GM04504 (cell line): ENCODE measurements at regions not wholly inside any gene's neighbourhood (a gene's known extent, or its start where the extent isn't known, plus 50 kb on each side); places are given as distances from the start of the nearest gene placed in this dataset.

Experiments used
- DNase-seq: peaks from one replicate; pipeline ENCODE4 v3.0.0-alpha.2; 2012; ENCODE audit warnings: low read depth

- no peak for DNase-seq
Observed at GRCh38 chr2:238581126-238581525, 154.4 kb downstream of the ASB1 start.

GRCh38 chr2:238582159-238582558, 155.4 kb downstream of the ASB1 start:
- DNase-seq = no peak

- DNase-seq = no peak
Observed at GRCh38 chr2:238584617-238585016, 157.9 kb downstream of the ASB1 start.

GRCh38 chr2:238585836-238586821, 159.4 kb downstream of the ASB1 start:
- no peak for DNase-seq

GRCh38 chr2:238586931-238587775, 160.4 kb downstream of the ASB1 start:
- DNase-seq = no peak

- no peak for DNase-seq
Observed at GRCh38 chr2:238587776-238588660, 161.3 kb downstream of the ASB1 start.

- no peak for DNase-seq
Observed at GRCh38 chr2:238589591-238590460, 163.1 kb downstream of the ASB1 start.

GRCh38 chr2:238591732-238592131, 165.0 kb downstream of the ASB1 start:
- no peak for DNase-seq

- no peak for DNase-seq
Observed at GRCh38 chr2:238593236-238593635, 166.5 kb downstream of the ASB1 start.

- no peak for DNase-seq
Observed at GRCh38 chr2:238593678-238594077, 167.0 kb downstream of the ASB1 start.

GRCh38 chr2:238594796-238595749, 168.3 kb downstream of the ASB1 start:
- DNase-seq = no peak

GRCh38 chr2:238595750-238596570, 169.2 kb downstream of the ASB1 start:
- no peak for DNase-seq

- DNase-seq = peak; percentile 83
Observed at GRCh38 chr2:238596571-238597551, 170.1 kb downstream of the ASB1 start.

GRCh38 chr2:238597638-238598528, 171.2 kb downstream of the ASB1 start:
- DNase-seq = no peak

GRCh38 chr2:238598802-238599530, 172.2 kb downstream of the ASB1 start:
- DNase-seq = no peak
